BLaER1 (cell line): ENCODE measurements at regions not wholly inside any gene's neighbourhood (a gene's known extent, or its start where the extent isn't known, plus 50 kb on each side); places are given as distances from the start of the nearest gene placed in this dataset.

ENCODE experiments used
- H3K27ac ChIP-seq: shearing (Covaris generic); formaldehyde crosslinking; 2 replicates; pipeline ENCODE4 v1.8.1; 2022
- H3K27me3 ChIP-seq: shearing (Covaris generic); formaldehyde crosslinking; 2 replicates; pipeline ENCODE4 v1.8.1; 2022
- H3K36me3 ChIP-seq: shearing (Covaris generic); formaldehyde crosslinking; 2 replicates; pipeline ENCODE4 v1.8.1; 2022
- H3K4me1 ChIP-seq: shearing (Covaris generic); formaldehyde crosslinking; 2 replicates; pipeline ENCODE4 v1.8.1; 2022
- H3K4me2 ChIP-seq: shearing (Covaris generic); formaldehyde crosslinking; 2 replicates; pipeline ENCODE4 v1.8.1; 2022
- H3K4me3 ChIP-seq: shearing (Covaris generic); formaldehyde crosslinking; 2 replicates; pipeline ENCODE4 v1.8.1; 2022
- H3K9ac ChIP-seq: shearing (Covaris generic); formaldehyde crosslinking; 2 replicates; pipeline ENCODE4 v1.8.1; 2022
- H3K9me3 ChIP-seq: shearing (Covaris generic); formaldehyde crosslinking; 2 replicates; pipeline ENCODE4 v1.8.1; 2022
- H4K20me1 ChIP-seq: shearing (Covaris generic); formaldehyde crosslinking; 2 replicates; pipeline ENCODE4 v1.8.1; 2022
- Cebpa-rat ChIP-seq: shearing (Covaris generic); IDR thresholded peaks from 2 replicates; pipeline ENCODE4 v1.8.1; 2022

- Histone ChIP-seq H3K4me3 (no peak overlapping the region), H3K9ac (no peak overlapping the region), H3K4me2 (no peak overlapping the region), H3K27me3 (no peaks in the 10 kb centered on the region), H3K36me3 (no peaks in the 10 kb centered on the region), H3K9me3 (no peaks in the 10 kb centered on the region), H3K27ac (no peak overlapping the region), H3K4me1 (no peaks in the 10 kb centered on the region), H4K20me1 (no peaks in the 10 kb centered on the region)
- no peak for TF ChIP-seq Cebpa-rat
Measured at GRCh38 chr6:54624216-54624615, 222.4 kb upstream of the FAM83B start.

- no peaks in the 10 kb centered on the region for H3K36me3 ChIP-seq
- no peaks in the 10 kb centered on the region for H4K20me1 ChIP-seq
- H3K27me3 ChIP-seq, result no peaks in the 10 kb centered on the region
- H3K9me3 ChIP-seq, result no peaks in the 10 kb centered on the region
- no peaks in the 10 kb centered on the region for H3K4me1 ChIP-seq
- TF ChIP-seq Cebpa-rat, result no peak
- H3K9ac ChIP-seq, result no peak overlapping the region
- no peak overlapping the region for H3K4me3 ChIP-seq
- H3K4me2 ChIP-seq, result no peak overlapping the region
- H3K27ac ChIP-seq, result no peak overlapping the region
Measured at GRCh38 chr6:54624779-54625178, 221.8 kb upstream of the FAM83B start.

- Histone ChIP-seq H3K4me1 (no peaks in the 10 kb centered on the region), H3K9ac (no peak overlapping the region), H3K4me2 (no peak overlapping the region), H3K36me3 (no peaks in the 10 kb centered on the region), H3K27ac (no peak overlapping the region), H3K27me3 (no peaks in the 10 kb centered on the region), H3K4me3 (no peak overlapping the region), H3K9me3 (no peaks in the 10 kb centered on the region), H4K20me1 (no peaks in the 10 kb centered on the region)
- TF ChIP-seq Cebpa-rat, result no peak
Measured at GRCh38 chr6:54629131-54629530, 217.4 kb upstream of the FAM83B start.

- no peaks in the 10 kb centered on the region for H3K9me3 ChIP-seq
- no peaks in the 10 kb centered on the region for H3K4me1 ChIP-seq
- no peaks in the 10 kb centered on the region for H4K20me1 ChIP-seq
- no peaks in the 10 kb centered on the region for H3K27me3 ChIP-seq
- TF ChIP-seq Cebpa-rat, result no peak
- H3K4me3 ChIP-seq, result no peak overlapping the region
- H3K9ac ChIP-seq, result no peak overlapping the region
- H3K36me3 ChIP-seq, result no peaks in the 10 kb centered on the region
- H3K4me2 ChIP-seq, result no peak overlapping the region
- no peak overlapping the region for H3K27ac ChIP-seq
Measured at GRCh38 chr6:54632984-54633565, 213.5 kb upstream of the FAM83B start.

GRCh38 chr6:54633601-54634000 lies 213.0 kb upstream of the FAM83B start:
- H3K27ac ChIP-seq, result no peak overlapping the region
- no peak for TF ChIP-seq Cebpa-rat
- H3K36me3 ChIP-seq, result no peaks in the 10 kb centered on the region
- no peaks in the 10 kb centered on the region for H3K9me3 ChIP-seq
- no peak overlapping the region for H3K4me3 ChIP-seq
- no peaks in the 10 kb centered on the region for H3K4me1 ChIP-seq
- no peaks in the 10 kb centered on the region for H3K27me3 ChIP-seq
- no peak overlapping the region for H3K4me2 ChIP-seq
- no peaks in the 10 kb centered on the region for H4K20me1 ChIP-seq
- H3K9ac ChIP-seq, result no peak overlapping the region

GRCh38 chr6:54640911-54641310 lies 205.7 kb upstream of the FAM83B start:
- Histone ChIP-seq H3K4me1 (no peaks in the 10 kb centered on the region), H4K20me1 (no peaks in the 10 kb centered on the region), H3K27me3 (no peaks in the 10 kb centered on the region), H3K9me3 (no peaks in the 10 kb centered on the region), H3K4me3 (no peak overlapping the region), H3K9ac (no peak overlapping the region), H3K27ac (no peak overlapping the region), H3K4me2 (no peak overlapping the region), H3K36me3 (no peaks in the 10 kb centered on the region)
- no peak for TF ChIP-seq Cebpa-rat

- no peak overlapping the region for H3K9ac ChIP-seq
- no peak overlapping the region for H3K27ac ChIP-seq
- no peaks in the 10 kb centered on the region for H3K27me3 ChIP-seq
- H3K36me3 ChIP-seq, result no peaks in the 10 kb centered on the region
- no peaks in the 10 kb centered on the region for H3K9me3 ChIP-seq
- no peak overlapping the region for H3K4me3 ChIP-seq
- no peak overlapping the region for H3K4me2 ChIP-seq
- H3K4me1 ChIP-seq, result no peaks in the 10 kb centered on the region
- no peaks in the 10 kb centered on the region for H4K20me1 ChIP-seq
- TF ChIP-seq Cebpa-rat, result no peak
Measured at GRCh38 chr6:54646069-54646950, 200.3 kb upstream of the FAM83B start.

- TF ChIP-seq Cebpa-rat, result no peak
- Histone ChIP-seq H3K9ac (no peak overlapping the region), H3K4me1 (no peaks in the 10 kb centered on the region), H3K4me3 (no peak overlapping the region), H3K36me3 (no peaks in the 10 kb centered on the region), H3K27ac (no peak overlapping the region), H4K20me1 (no peaks in the 10 kb centered on the region), H3K27me3 (no peaks in the 10 kb centered on the region), H3K9me3 (no peaks in the 10 kb centered on the region), H3K4me2 (no peak overlapping the region)
Measured at GRCh38 chr6:54646951-54647664, 199.5 kb upstream of the FAM83B start.

- H3K36me3 ChIP-seq, result no peaks in the 10 kb centered on the region
- no peaks in the 10 kb centered on the region for H4K20me1 ChIP-seq
- no peaks in the 10 kb centered on the region for H3K27me3 ChIP-seq
- H3K4me1 ChIP-seq, result no peaks in the 10 kb centered on the region
- H3K9ac ChIP-seq, result no peak overlapping the region
- no peak overlapping the region for H3K4me3 ChIP-seq
- no peak overlapping the region for H3K4me2 ChIP-seq
- no peak overlapping the region for H3K27ac ChIP-seq
- TF ChIP-seq Cebpa-rat, result no peak
- H3K9me3 ChIP-seq, result no peaks in the 10 kb centered on the region
Measured at GRCh38 chr6:54654381-54654780, 192.2 kb upstream of the FAM83B start.

- H3K27ac ChIP-seq, result no peak overlapping the region
- H3K4me3 ChIP-seq, result no peak overlapping the region
- no peaks in the 10 kb centered on the region for H3K9me3 ChIP-seq
- H3K27me3 ChIP-seq, result no peaks in the 10 kb centered on the region
- no peak overlapping the region for H3K4me2 ChIP-seq
- no peak for TF ChIP-seq Cebpa-rat
- no peaks in the 10 kb centered on the region for H3K36me3 ChIP-seq
- no peaks in the 10 kb centered on the region for H3K4me1 ChIP-seq
- H4K20me1 ChIP-seq, result no peaks in the 10 kb centered on the region
- H3K9ac ChIP-seq, result no peak overlapping the region
Measured at GRCh38 chr6:54655162-54655561, 191.4 kb upstream of the FAM83B start.
